HG02588 (cell line): ENCODE measurements at regions not wholly inside any gene's neighbourhood (a gene's known extent, or its start where the extent isn't known, plus 50 kb on each side); places are given as distances from the start of the nearest gene placed in this dataset.

ENCODE experiments used
- ATAC-seq: cut with Tn5 transposase; IDR thresholded peaks from one replicate; pipeline ENCODE4 v1.9.1; 2021; ENCODE audit warnings: mild to moderate bottlenecking, moderate library complexity; ENCODE audit not compliant: unreplicated experiment

GRCh38 chr2:133809485-133809884 is 241.2 kb upstream of the NCKAP5 start:
- ATAC-seq, result no peak

DNA sequence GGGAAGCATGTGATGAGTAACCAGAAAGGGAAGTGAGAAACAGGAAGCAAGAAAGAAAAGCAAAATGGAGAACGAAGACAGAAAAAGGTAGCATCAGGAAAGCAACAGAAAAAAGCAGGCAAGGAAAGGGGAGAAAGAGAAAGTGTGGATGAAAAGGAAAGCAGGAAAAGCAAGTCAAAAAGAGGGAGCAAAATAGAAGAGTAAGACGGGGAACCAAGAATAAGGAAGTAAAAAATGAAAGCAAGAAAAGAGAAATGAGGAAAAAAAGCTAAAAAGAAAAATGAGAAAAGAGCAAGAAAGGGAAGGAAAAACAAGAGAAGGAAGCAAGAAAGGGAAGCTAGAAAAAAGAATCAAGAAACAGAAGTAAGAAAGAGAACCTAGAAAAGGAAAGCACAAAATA is 242.3 kb upstream of the NCKAP5 start:
- ATAC-seq, result no peak

DNA sequence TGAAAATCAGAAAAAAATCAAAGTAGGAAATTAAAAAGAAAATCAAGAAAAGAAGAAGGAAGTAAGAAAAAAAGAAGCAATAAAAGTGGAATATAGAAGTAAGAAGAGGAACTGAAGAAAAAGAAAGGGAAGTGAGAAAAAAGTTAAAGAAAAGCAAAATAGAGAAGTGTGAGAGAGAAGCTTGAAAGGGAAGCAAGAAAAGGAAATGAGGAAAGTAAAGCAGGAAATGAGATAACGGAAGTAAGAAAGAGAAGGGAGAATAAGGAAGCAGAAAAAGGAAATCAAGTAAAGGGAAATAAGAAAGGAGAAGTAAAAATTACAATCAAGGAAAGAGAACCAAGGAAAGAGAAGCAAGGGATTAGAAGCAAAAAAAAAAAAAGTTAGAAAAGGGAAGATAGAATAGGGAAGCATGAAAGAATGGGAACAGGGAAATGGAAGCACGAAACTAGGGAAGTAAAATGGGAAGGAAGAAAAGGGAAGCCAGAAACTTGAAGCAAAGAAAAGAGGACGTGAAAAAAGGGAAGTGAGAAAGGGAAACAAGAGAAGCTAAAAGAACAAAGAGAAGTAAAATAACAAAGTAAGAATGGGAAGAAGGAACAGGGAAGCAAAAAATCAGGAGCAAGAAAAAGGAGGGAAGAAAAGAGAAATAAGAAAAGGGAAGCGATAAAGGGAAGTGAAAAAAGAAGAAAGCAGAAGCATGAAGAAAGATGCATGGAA is 243.3 kb upstream of the NCKAP5 start:
- ATAC-seq, result no peak

GRCh38 chr2:133812826-133813617 is 244.8 kb upstream of the NCKAP5 start:
- ATAC-seq, result no peak

- no peak for ATAC-seq
Measured at GRCh38 chr2:133814890-133815289, 246.6 kb upstream of the NCKAP5 start.

DNA sequence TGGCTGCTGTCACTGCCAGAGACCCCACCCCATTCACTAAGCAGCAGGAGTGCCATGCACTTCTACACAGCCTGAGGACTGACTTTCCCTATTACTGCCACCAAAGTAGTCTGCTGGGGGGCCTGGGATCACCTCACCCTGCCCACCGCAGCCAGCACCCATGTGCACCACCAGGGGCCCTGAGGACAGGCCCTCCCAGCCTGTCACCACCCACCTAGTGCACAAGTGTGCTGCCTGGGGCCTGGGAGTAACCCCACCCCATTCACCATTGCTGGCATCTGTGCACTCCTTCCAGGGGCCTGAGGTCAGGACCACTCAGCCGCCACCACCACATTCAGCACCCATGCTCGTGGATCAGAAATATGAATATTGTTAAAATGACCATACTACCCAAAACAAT is 247.8 kb upstream of the NCKAP5 start:
- no peak for ATAC-seq

- ATAC-seq, result no peak
Measured at GRCh38 chr2:133817680-133818566, 249.7 kb upstream of the NCKAP5 start.

GRCh38 chr2:133818661-133819060 is 250.4 kb upstream of the NCKAP5 start:
- no peak for ATAC-seq

GRCh38 chr2:133819906-133820305 is 251.6 kb upstream of the NCKAP5 start:
- no peak for ATAC-seq

- no peak for ATAC-seq
Measured at GRCh38 chr2:133821107-133821760, 253.0 kb upstream of the NCKAP5 start.

DNA sequence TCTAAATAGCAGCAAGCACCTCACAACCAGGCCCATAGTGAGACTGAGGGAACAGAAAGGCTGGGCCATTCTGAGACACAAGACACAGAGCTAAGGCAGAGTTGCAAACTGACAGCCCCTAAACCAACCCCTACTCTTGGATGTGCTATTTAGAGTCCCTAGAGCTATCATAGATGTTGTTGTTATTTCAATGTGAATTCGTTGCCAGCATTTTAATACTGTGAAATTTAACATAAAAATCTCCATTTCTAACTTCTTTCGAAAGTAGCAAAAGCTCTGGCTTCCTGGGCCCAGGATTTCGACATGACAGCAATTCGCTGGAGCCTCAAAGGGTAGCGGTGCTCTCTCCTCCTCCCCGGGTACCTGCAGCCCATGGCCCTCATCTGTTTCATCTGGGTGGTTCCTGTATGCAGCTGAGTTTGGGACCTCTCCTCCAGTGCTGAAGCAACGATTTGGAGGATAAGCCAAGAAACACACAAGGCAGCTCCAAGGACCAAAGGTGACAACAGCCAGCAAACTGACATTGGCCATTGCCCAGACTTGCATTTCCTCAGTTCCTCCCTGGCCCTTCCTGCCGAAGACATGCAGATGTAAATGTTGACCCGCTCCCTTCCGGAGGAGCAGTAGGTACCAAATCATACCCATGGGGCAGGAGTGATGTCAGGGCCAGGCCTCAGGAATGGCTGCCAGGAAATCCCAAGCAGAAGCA is 254.4 kb upstream of the NCKAP5 start:
- no peak for ATAC-seq

GRCh38 chr2:133823226-133823550 is 254.9 kb upstream of the NCKAP5 start:
- no peak for ATAC-seq

DNA sequence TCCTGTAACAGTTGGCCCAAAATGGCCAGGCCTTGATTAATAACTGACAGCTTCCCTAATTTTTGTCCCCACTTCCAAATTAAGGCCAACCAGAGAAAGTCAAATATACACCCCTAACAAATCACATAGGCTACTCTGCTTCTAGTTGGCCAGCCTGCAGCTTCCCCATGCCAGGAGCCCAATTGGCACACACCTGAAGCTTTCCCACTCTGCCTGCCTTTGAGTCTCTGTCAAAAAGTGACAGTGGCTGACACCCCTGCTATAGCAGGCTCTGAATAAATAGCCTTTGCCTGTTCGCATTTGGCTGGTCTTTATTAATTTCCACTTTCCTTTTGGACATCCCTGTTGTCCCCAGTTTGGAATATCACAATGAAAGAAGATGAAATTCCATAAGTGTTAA is 256.6 kb upstream of the NCKAP5 start:
- no peak for ATAC-seq

DNA sequence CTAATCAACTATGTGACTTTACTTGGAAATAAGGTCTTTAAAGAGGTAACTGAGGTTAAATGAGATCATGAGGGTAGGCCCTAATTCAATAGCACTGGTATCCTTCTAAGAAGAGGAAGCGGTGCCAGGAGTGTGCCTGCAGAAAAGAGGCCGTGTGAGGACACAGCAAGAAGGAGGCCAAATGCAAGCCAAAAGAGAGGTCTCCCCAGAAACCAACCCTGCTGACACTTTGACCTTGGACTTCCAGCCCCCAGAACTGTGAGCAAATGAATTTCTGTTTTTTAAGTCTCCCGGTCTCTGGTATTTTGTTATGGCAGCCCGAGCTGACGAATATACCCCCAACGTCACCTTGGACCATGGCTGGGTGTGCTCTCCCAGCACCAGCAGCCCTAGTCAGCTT is 257.5 kb upstream of the NCKAP5 start:
- ATAC-seq, result no peak

DNA sequence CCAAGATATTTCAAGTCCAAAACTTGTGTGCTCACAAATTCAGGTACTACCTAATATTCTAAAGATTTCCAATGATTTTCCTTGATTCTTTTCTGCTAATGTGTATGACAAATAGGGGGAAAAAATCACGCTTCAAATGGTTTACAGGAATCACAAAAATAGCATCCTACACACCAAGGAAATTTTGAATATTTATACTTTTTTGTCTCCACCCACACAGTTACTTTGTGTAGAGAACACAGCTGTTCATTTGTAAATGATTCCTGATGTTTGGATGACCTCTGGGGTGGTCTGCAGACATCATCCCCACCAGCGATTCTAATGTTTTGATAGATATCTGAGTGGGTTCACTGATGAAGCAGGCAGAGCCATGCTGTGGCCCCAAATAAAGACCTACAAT is 260.6 kb upstream of the NCKAP5 start:
- no peak for ATAC-seq

DNA sequence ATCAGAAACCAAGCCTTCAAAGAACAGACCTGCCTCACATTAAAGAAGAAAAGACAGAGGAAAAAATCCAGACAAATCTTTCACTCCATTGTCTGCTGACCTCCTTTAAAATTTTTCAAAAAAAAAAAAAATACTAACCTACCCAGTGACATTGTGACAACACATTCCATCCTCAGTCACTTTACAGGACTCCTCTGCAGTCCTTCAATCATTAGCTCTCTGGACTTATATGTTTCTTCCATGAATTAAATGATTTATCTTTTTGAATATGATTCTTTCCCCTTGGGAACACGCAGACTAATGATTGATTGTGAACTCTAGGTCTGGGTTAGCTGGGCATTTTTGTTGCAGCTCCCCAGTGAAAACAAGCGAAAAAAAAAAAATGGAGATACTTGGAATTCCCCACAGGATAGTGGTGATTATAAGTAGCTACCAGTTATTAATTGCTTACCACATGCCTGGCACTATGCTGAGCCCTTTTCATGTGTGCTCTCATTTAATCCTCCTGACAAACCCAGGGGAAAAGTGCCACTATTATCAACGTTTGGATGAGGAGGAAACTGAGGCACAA is 261.3 kb upstream of the NCKAP5 start:
- ATAC-seq, result no peak

- ATAC-seq, result no peak
Measured at GRCh38 chr2:133833746-133834145, 265.5 kb upstream of the NCKAP5 start.

DNA sequence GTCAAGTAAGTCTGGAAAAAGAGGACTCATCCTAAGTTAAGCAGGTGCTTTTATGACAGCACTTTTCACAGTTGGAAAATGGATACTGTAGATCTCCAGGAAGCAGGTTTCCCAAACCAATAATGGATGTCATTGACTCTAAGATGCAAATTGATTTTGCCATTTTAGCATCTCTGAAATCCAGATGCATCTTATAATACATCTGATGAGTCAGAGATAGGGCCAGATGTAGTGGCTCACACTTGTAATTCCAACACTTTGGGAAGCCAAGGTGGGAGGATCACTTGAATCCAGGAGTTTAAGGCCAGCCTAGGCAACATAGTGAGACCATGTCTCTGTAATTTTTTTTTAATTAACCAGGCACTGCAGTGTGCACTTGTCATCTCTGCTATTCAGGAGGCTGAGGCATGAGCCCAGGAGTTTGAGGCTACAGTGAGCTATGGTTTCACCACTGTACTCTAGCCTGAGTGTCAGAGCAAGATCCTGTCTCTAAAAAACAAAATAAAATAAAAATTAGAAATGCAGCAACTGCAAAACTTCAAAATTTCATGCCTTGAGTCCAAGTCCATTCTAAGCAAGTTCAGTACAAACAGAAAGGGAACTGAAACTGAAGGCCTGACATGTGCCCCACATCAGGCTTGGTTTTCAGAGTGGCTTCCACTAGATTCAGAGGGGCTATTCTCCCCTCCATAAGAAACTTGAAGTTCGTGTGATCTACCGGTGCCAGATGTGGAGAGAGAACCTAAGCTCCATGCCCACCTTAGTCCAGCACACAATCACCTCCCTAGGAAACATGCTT is 267.8 kb upstream of the NCKAP5 start:
- no peak for ATAC-seq

DNA sequence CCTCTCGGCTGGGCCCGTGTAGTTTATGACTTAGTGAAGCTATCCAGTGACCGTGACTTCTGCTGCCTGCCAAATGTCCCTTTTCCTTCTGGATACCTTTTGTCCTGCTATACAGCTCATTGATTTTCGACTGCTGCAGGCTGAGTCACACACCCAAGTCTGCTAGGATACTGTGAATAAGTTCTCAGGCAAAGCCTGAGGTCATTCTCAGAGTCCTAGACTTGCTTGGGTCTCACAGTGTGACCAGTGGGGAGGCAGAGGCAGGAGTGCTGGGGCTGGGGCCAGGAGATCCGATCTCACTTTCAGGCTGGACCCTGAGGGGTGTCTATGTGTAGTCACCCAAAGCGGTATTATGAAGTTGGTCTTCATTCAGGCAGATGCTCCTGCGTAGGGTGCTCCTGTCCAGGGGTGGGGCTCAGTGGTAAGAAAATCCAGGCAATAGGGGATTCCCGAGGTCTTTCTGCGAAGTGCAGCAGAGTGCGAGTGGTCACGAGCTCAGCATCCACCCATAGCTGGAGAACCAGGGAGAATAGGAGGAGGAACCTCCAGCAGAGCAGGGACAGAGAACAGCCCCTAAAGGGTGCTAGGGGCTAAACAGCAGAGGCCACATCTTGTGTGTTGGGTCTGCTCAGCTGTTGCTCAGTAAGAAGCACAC is 268.6 kb upstream of the NCKAP5 start:
- no peak for ATAC-seq
